ENCODE measurements at regions not wholly inside any gene's neighbourhood (a gene's known extent, or its start where the extent isn't known, plus 50 kb on each side); places are given as distances from the start of the nearest gene placed in this dataset.

DNA sequence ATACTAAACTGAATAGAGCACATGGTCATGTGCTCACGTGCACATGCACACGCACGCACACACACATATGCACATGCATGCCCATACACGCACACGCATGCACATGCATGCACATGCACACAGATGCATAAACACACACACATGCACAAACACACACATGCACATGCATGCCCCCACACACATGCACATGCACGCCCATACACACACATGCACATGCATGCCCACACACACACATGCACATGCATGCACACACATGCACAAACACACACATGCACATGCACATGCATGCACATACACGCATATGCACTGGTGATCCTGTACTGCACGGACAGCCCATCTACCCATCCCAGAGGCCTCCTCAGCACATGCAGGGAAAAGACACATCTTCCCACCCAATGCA, 426.6 kb downstream of the OCA2 start:
- no peaks in the 10 kb centered on the region for H3K36me3 ChIP-seq
- H3K4me1 ChIP-seq (ENCODE audit: insufficient read depth), result no peaks in the 10 kb centered on the region
- no peaks in the 10 kb centered on the region for H3K27me3 ChIP-seq
- intact Hi-C loops (cut with DNase I), result loop anchor here in 1 of 4 donors (10.0 kb wide), 1 partner anchor 798 kb away; no protein-coding TSS in a partner anchor
- DNase-seq, result no peak
- WGBS, 3 donors, result 87 to 94% (median 87%) methylated on average over 8 of the region's 8 CpGs
- TF ChIP-seq POLR2A (IDR thresholded peaks at IDR 0.05) (no peak), EP300 (IDR thresholded peaks at IDR 0.05) (no peak)
- TF ChIP-seq, protein P1, sequence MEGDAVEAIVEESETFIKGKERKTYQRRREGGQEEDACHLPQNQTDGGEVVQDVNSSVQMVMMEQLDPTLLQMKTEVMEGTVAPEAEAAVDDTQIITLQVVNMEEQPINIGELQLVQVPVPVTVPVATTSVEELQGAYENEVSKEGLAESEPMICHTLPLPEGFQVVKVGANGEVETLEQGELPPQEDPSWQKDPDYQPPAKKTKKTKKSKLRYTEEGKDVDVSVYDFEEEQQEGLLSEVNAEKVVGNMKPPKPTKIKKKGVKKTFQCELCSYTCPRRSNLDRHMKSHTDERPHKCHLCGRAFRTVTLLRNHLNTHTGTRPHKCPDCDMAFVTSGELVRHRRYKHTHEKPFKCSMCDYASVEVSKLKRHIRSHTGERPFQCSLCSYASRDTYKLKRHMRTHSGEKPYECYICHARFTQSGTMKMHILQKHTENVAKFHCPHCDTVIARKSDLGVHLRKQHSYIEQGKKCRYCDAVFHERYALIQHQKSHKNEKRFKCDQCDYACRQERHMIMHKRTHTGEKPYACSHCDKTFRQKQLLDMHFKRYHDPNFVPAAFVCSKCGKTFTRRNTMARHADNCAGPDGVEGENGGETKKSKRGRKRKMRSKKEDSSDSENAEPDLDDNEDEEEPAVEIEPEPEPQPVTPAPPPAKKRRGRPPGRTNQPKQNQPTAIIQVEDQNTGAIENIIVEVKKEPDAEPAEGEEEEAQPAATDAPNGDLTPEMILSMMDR (IDR thresholded peaks at IDR 0.05), result no peak
- H3K4me3 ChIP-seq, result no peak overlapping the region
- H3K9me3 ChIP-seq, result no peaks in the 10 kb centered on the region
- H3K27ac ChIP-seq, result no peak overlapping the region

GRCh38 chr15:27671819-27672437, 427.2 kb downstream of the OCA2 start:
- Histone ChIP-seq H3K4me1 (ENCODE audit: insufficient read depth) (no peaks in the 10 kb centered on the region), H3K27me3 (no peaks in the 10 kb centered on the region), H3K27ac (no peak overlapping the region), H3K36me3 (no peaks in the 10 kb centered on the region), H3K4me3 (no peak overlapping the region), H3K9me3 (no peaks in the 10 kb centered on the region)
- TF ChIP-seq POLR2A (IDR thresholded peaks at IDR 0.05) (no peak), EP300 (IDR thresholded peaks at IDR 0.05) (no peak)
- TF ChIP-seq, protein P1 (IDR thresholded peaks at IDR 0.05), result no peak
- intact Hi-C loops (cut with DNase I), result loop anchor here in 1 of 4 donors (10.0 kb wide), 1 partner anchor 797 kb away; no protein-coding TSS in a partner anchor
- 29 to 59% (median 34%) methylated on average over 13 of the region's 13 CpGs for WGBS, 3 donors
- no peak for DNase-seq

- Histone ChIP-seq H3K36me3 (no peaks in the 10 kb centered on the region), H3K4me3 (no peak overlapping the region), H3K9me3 (no peaks in the 10 kb centered on the region), H3K27me3 (no peaks in the 10 kb centered on the region), H3K27ac (no peak overlapping the region), H3K4me1 (ENCODE audit: insufficient read depth) (no peaks in the 10 kb centered on the region)
- no peak for DNase-seq
- TF ChIP-seq POLR2A (IDR thresholded peaks at IDR 0.05), result no peak
- TF ChIP-seq, protein P1 (IDR thresholded peaks at IDR 0.05), result no peak
- no peak for TF ChIP-seq EP300 (IDR thresholded peaks at IDR 0.05)
- intact Hi-C loops (cut with DNase I), result loop anchor here in 1 of 4 donors (10.0 kb wide), 1 partner anchor 796 kb away; no protein-coding TSS in a partner anchor
- WGBS, 3 donors, result 33 to 43% (median 40%) methylated on average over 11 of the region's 11 CpGs
Measured at GRCh38 chr15:27670486-27671209, 428.5 kb downstream of the OCA2 start.

GRCh38 chr15:27669641-27670040, 429.5 kb downstream of the OCA2 start:
- Histone ChIP-seq H3K27me3 (no peaks in the 10 kb centered on the region), H3K27ac (no peak overlapping the region), H3K4me1 (ENCODE audit: insufficient read depth) (no peaks in the 10 kb centered on the region), H3K4me3 (no peak overlapping the region), H3K36me3 (no peaks in the 10 kb centered on the region), H3K9me3 (no peaks in the 10 kb centered on the region)
- no peak for DNase-seq
- TF ChIP-seq, protein P1 (IDR thresholded peaks at IDR 0.05), result no peak
- no peak for TF ChIP-seq EP300 (IDR thresholded peaks at IDR 0.05)
- no peak for TF ChIP-seq POLR2A (IDR thresholded peaks at IDR 0.05)
- intact Hi-C loops (cut with DNase I), result loop anchor here in 1 of 4 donors (10.0 kb wide), 1 partner anchor 795 kb away; no protein-coding TSS in a partner anchor
- WGBS, 3 donors, result 89 to 95% (median 93%) methylated on average over 10 of the region's 10 CpGs

All from ovary (tissue), 7 donors.